ENCODE measurements at regions not wholly inside any gene's neighbourhood (a gene's known extent, or its start where the extent isn't known, plus 50 kb on each side); places are given as distances from the start of the nearest gene placed in this dataset.

- POLR2A ChIA-PET: no interaction called here
- no TSS peak for BruUV-seq (replicated peaks)
- H3K4me2 ChIP-seq (ENCODE audit: control insufficient read depth, insufficient read depth): no peak overlapping the region
- no peak for DNase-seq (ENCODE audit: low read depth, low spot score)
- intact Hi-C loops (cut with micrococcal nuclease; ENCODE audit: unreplicated experiment) (no loop called here), in situ Hi-C loops (cut with MboI) (no loop called here)
- H3K27ac ChIP-seq (ENCODE audit: control insufficient read depth, insufficient read depth): no peak overlapping the region
- CTCF ChIA-PET: no interaction called here
- H3K79me2 ChIP-seq (ENCODE audit: control insufficient read depth, insufficient read depth, low read length): no peaks in the 10 kb centered on the region
- no peaks in the 10 kb centered on the region for H3K27me3 ChIP-seq (replicated peaks in 1 of 2; ENCODE audit: control insufficient read depth in 2 of 2, insufficient read depth in 2 of 2, low read length in 1 of 2)
- H4K20me1 ChIP-seq (ENCODE audit: control insufficient read depth, insufficient read depth): no peaks in the 10 kb centered on the region
- SMC1A ChIA-PET (ENCODE audit: uncharacterized antibody, unreplicated experiment): interaction anchor here (1.0 to 1.7 kb wide), 4 partner anchors 9 to 361 kb away, joined by 3 to 7 read pairs (median 4); no protein-coding TSS in a partner anchor
- no peaks in the 10 kb centered on the region for H3K4me1 ChIP-seq (ENCODE audit: control insufficient read depth, insufficient read depth, low read length)
- no peak overlapping the region for H3K9ac ChIP-seq (ENCODE audit: control insufficient read depth, insufficient read depth, low read length)
- RAD21 ChIA-PET (ENCODE audit: unreplicated experiment): no interaction called here
- TF ChIP-seq RUNX3 (IDR thresholded peaks at IDR 0.05; ENCODE audit: low read length): no peak
- no peak overlapping the region for H2AFZ ChIP-seq (ENCODE audit: control insufficient read depth, low read depth, low read length)
- FAIRE-seq: no peak
- no peaks in the 10 kb centered on the region for H3K36me3 ChIP-seq (ENCODE audit: control insufficient read depth in 2 of 2, insufficient read depth in 2 of 2, low read length in 1 of 2)
- H3K4me3 ChIP-seq: no peak overlapping the region
- no peak for ATAC-seq
- WGBS (ENCODE audit: insufficient coverage, insufficient replicate concordance, low lambda C conversion rate, missing lambda C conversion rate): 11% methylated on average over 1 of the region's 1 CpG
- no peaks in the 10 kb centered on the region for H3K9me3 ChIP-seq (replicated peaks; ENCODE audit: control insufficient read depth, insufficient read depth, low read length)
Observed at GRCh38 chr3:102169915-102170479, 264.8 kb upstream of the ZPLD1 start.

GRCh38 chr3:102170545-102170944, 264.3 kb upstream of the ZPLD1 start:
- no peak overlapping the region for H3K27ac ChIP-seq (ENCODE audit: control insufficient read depth, insufficient read depth)

More at GRCh38 chr3:102170545-102170944, 264.3 kb upstream of the ZPLD1 start:
- ChIA-PET SMC1A (ENCODE audit: uncharacterized antibody, unreplicated experiment) (interaction anchor here (0.5 to 1.7 kb wide), 3 partner anchors 10 to 356 kb away, joined by 3 to 5 read pairs (median 3); no protein-coding TSS in a partner anchor), POLR2A (no interaction called here), RAD21 (ENCODE audit: unreplicated experiment) (no interaction called here), CTCF (interaction anchor here (0.6 kb wide), 1 partner anchor 22 kb away, joined by 3 read pairs; no protein-coding TSS in a partner anchor)
- intact Hi-C loops (cut with micrococcal nuclease; ENCODE audit: unreplicated experiment): no loop called here
- no peaks in the 10 kb centered on the region; the same call in 2 of the 3 replicates for H3K9me3 ChIP-seq (replicated peaks; ENCODE audit: control insufficient read depth, insufficient read depth, low read length)
- in situ Hi-C loops (cut with MboI): no loop called here
- H3K79me2 ChIP-seq (ENCODE audit: control insufficient read depth, insufficient read depth, low read length): no peaks in the 10 kb centered on the region
- FAIRE-seq: no peak
- BruUV-seq (replicated peaks): no TSS peak
- H3K4me3 ChIP-seq: no peak overlapping the region
- no peak overlapping the region for H3K4me2 ChIP-seq (ENCODE audit: control insufficient read depth, insufficient read depth)
- no peaks in the 10 kb centered on the region for H3K36me3 ChIP-seq (ENCODE audit: control insufficient read depth in 2 of 2, insufficient read depth in 2 of 2, low read length in 1 of 2)
- ATAC-seq: no peak
- H3K4me1 ChIP-seq (ENCODE audit: control insufficient read depth, insufficient read depth, low read length): no peaks in the 10 kb centered on the region
- no peaks in the 10 kb centered on the region for H4K20me1 ChIP-seq (ENCODE audit: control insufficient read depth, insufficient read depth)
- TF ChIP-seq RB1 (IDR thresholded peaks at IDR 0.05; ENCODE audit: borderline replicate concordance): no peak
- no peaks in the 10 kb centered on the region for H3K27me3 ChIP-seq (replicated peaks in 1 of 2; ENCODE audit: control insufficient read depth in 2 of 2, insufficient read depth in 2 of 2, low read length in 1 of 2)
- no peak overlapping the region for H2AFZ ChIP-seq (ENCODE audit: control insufficient read depth, low read depth, low read length)
- no peak for DNase-seq (ENCODE audit: low read depth, low spot score)
- WGBS (ENCODE audit: insufficient coverage, insufficient replicate concordance, low lambda C conversion rate, missing lambda C conversion rate): 70% methylated on average over 2 of the region's 2 CpGs
- no peak overlapping the region for H3K9ac ChIP-seq (ENCODE audit: control insufficient read depth, insufficient read depth, low read length)
